Upper lobe of left lung (tissue), 6 donors: ENCODE measurements at regions not wholly inside any gene's neighbourhood (a gene's known extent, or its start where the extent isn't known, plus 50 kb on each side); places are given as distances from the start of the nearest gene placed in this dataset.

ENCODE experiments used
- ATAC-seq, 2 donors: fragments of 200-7000 bp; cut with Tn5 transposase; one replicate each; pipeline ENCODE4 v1.9.1; 2022; ENCODE audit warnings: mild to moderate bottlenecking in 2 of 2, moderate library complexity in 2 of 2; ENCODE audit not compliant: low FRiP score in 2 of 2
- DNase-seq, 2 donors: peaks; one replicate each; pipeline ENCODE4 v3.0.0-alpha.2; 2019 to 2020
- H3K27ac ChIP-seq, 4 donors: fragments of 200-600 bp; sonication (generic); one replicate each; pipeline ENCODE4 v1.5.1; 2016 to 2019
- H3K27me3 ChIP-seq, 4 donors: fragments of 200-600 bp; sonication (generic); one replicate each; pipeline ENCODE4 v1.5.1; 2017 to 2019
- H3K36me3 ChIP-seq, 4 donors: fragments of 200-600 bp; sonication (generic); one replicate each; pipeline ENCODE4 v1.5.1; 2016 to 2019
- H3K4me1 ChIP-seq, 4 donors: fragments of 200-600 bp; sonication (generic); one replicate each; pipeline ENCODE4 v1.5.1; 2018 to 2019
- H3K4me3 ChIP-seq, 4 donors: fragments of 200-600 bp; sonication (generic); one replicate each; pipeline ENCODE4 v1.5.1; 2017 to 2019; ENCODE audit warnings: mild to moderate bottlenecking in 2 of 4, moderate library complexity in 1 of 4
- H3K9me3 ChIP-seq, 4 donors: fragments of 200-600 bp; sonication (generic); one replicate each; pipeline ENCODE4 v1.5.1; 2018 to 2019
- EP300 ChIP-seq, 4 donors: sonication (generic); formaldehyde crosslinking; IDR thresholded peaks; one replicate each; pipeline ENCODE4 v1.5.1; 2017; ENCODE audit warnings: antibody characterized with exemption in 4 of 4, control low read depth in 2 of 4
- POLR2A ChIP-seq, 4 donors: fragments of 450-650 bp; IDR thresholded peaks; one replicate each; pipeline ENCODE4 v1.5.1; 2016 to 2017; ENCODE audit warnings: antibody characterized with exemption in 4 of 4, mild to moderate bottlenecking in 2 of 4
- POLR2AphosphoS5 ChIP-seq, 2 donors: sonication (generic); formaldehyde crosslinking; IDR thresholded peaks; one replicate each; pipeline ENCODE4 v1.5.1; 2017; ENCODE audit warnings: antibody characterized with exemption in 2 of 2
- WGBS, 2 donors: methylation state at CpG; one replicate each; pipeline ENCODE4 v1.1.5; 2017 to 2018; 5-methylcytosine and 5-hydroxymethylcytosine counted together
- TF ChIP-seq, protein P1 (sequence below), 6 experiments: fragments of 450-650 bp in 4 of 6; fragments of 200-600 bp in 2 of 6; sonication (generic) in 2 of 6; IDR thresholded peaks; one replicate each; pipeline ENCODE4 v1.5.1; 2016 to 2019; ENCODE audit warnings: antibody characterized with exemption in 6 of 6
- donor health status: DM: no; HTN: no; CAD: no; lungs with moderate emphysema.
- donor health status: DM: no; HTN: yes; CAD: no; lungs with severe emphysema.

DNA sequence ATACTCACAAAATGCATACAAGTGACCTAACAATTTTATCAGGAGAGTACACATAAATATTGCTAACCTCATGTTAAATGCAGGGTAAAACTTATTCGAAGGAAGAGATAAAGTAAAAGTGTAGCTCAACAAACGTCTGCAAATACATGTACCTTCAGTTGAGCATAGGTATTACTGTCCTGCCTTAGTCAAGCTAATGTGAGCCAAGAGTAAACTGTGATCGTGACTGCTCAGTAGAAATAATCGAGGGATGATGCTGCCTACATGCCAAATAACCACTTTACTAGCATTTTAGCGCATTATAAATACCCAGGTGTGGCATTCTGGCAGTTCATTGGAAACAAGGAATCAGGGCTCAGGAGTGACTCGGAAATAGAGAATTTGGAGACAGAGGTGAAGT lies 779.5 kb downstream of the SOCS6 start:
- 61 to 64% methylated on average over 6 of the region's 6 CpGs for WGBS, 2 donors
- Histone ChIP-seq H3K36me3 (no peaks in the 10 kb centered on the region), H3K27me3 (no peaks in the 10 kb centered on the region), H3K4me3 (no peak overlapping the region), H3K4me1 (no peaks in the 10 kb centered on the region), H3K27ac (no peak overlapping the region), H3K9me3 (no peaks in the 10 kb centered on the region)
- no peak for DNase-seq
- TF ChIP-seq, protein P1, sequence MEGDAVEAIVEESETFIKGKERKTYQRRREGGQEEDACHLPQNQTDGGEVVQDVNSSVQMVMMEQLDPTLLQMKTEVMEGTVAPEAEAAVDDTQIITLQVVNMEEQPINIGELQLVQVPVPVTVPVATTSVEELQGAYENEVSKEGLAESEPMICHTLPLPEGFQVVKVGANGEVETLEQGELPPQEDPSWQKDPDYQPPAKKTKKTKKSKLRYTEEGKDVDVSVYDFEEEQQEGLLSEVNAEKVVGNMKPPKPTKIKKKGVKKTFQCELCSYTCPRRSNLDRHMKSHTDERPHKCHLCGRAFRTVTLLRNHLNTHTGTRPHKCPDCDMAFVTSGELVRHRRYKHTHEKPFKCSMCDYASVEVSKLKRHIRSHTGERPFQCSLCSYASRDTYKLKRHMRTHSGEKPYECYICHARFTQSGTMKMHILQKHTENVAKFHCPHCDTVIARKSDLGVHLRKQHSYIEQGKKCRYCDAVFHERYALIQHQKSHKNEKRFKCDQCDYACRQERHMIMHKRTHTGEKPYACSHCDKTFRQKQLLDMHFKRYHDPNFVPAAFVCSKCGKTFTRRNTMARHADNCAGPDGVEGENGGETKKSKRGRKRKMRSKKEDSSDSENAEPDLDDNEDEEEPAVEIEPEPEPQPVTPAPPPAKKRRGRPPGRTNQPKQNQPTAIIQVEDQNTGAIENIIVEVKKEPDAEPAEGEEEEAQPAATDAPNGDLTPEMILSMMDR (IDR thresholded peaks at IDR 0.05) = no peak
- TF ChIP-seq EP300 (IDR thresholded peaks at IDR 0.05) (no peak), POLR2AphosphoS5 (IDR thresholded peaks at IDR 0.05) (no peak), POLR2A (IDR thresholded peaks at IDR 0.05) (no peak)
- ATAC-seq = no peak

- no peaks in the 10 kb centered on the region for H3K36me3 ChIP-seq
- H3K27ac ChIP-seq = no peak overlapping the region
- ATAC-seq = no peak
- DNase-seq = no peak
- WGBS, 2 donors = 85 to 86% methylated on average over 1 of the region's 1 CpG
- no peak overlapping the region for H3K4me3 ChIP-seq
- no peaks in the 10 kb centered on the region for H3K27me3 ChIP-seq
- no peaks in the 10 kb centered on the region for H3K4me1 ChIP-seq
- H3K9me3 ChIP-seq = no peaks in the 10 kb centered on the region
- no peak for TF ChIP-seq EP300 (IDR thresholded peaks at IDR 0.05)
- TF ChIP-seq POLR2AphosphoS5 (IDR thresholded peaks at IDR 0.05) = no peak
- TF ChIP-seq, protein P1 (IDR thresholded peaks at IDR 0.05) = no peak
- TF ChIP-seq POLR2A (IDR thresholded peaks at IDR 0.05) = no peak
Observed at GRCh38 chr18:71049893-71050292, 761.0 kb downstream of the SOCS6 start.

DNA sequence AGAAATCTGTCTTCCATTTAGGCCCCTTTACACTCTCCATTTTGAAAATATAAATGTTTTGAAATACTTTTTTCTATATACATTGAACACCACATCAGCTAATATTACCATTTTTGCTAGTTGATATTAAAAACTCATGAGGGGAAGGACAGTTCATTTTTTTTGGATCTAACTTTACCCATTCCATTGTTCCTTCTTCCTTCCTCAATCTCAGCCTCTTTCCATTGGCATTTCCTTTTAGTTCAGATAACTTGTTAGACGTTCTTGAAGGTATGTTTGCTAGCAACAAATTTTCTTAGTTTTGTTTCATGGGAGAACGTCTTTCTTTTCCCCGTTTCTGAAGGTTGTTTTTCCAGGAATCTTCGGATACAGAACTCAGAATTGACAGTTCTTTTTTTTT lies 759.0 kb downstream of the SOCS6 start:
- H3K27ac ChIP-seq = no peak overlapping the region

GRCh38 chr18:71045331-71046065 lies 756.7 kb downstream of the SOCS6 start:
- DNase-seq = no peak
- no peaks in the 10 kb centered on the region for H3K36me3 ChIP-seq
- ATAC-seq = no peak
- no peaks in the 10 kb centered on the region for H3K27me3 ChIP-seq
- no peaks in the 10 kb centered on the region for H3K4me1 ChIP-seq
- TF ChIP-seq EP300 (IDR thresholded peaks at IDR 0.05) = no peak
- TF ChIP-seq, protein P1 (IDR thresholded peaks at IDR 0.05) = no peak
- no peak for TF ChIP-seq POLR2AphosphoS5 (IDR thresholded peaks at IDR 0.05)
- H3K27ac ChIP-seq = no peak overlapping the region
- no peak overlapping the region for H3K4me3 ChIP-seq
- no peaks in the 10 kb centered on the region for H3K9me3 ChIP-seq
- WGBS, 2 donors = 0 to 3% methylated on average over 1 of the region's 1 CpG

More for the DNA sequence above, 759.0 kb downstream of the SOCS6 start:
- Histone ChIP-seq H3K36me3 (no peaks in the 10 kb centered on the region), H3K4me1 (no peaks in the 10 kb centered on the region), H3K27me3 (no peaks in the 10 kb centered on the region), H3K4me3 (no peak overlapping the region), H3K9me3 (no peaks in the 10 kb centered on the region)
- no peak for DNase-seq
- WGBS, 2 donors = 41 to 54% methylated on average over 4 of the region's 4 CpGs
- TF ChIP-seq, protein P1 (IDR thresholded peaks at IDR 0.05) = no peak
- TF ChIP-seq POLR2AphosphoS5 (IDR thresholded peaks at IDR 0.05) = no peak
- TF ChIP-seq POLR2A (IDR thresholded peaks at IDR 0.05) = no peak
- no peak for TF ChIP-seq EP300 (IDR thresholded peaks at IDR 0.05)
- ATAC-seq = no peak

- H3K36me3 ChIP-seq = no peaks in the 10 kb centered on the region
- TF ChIP-seq POLR2A (IDR thresholded peaks at IDR 0.05) (no peak), EP300 (IDR thresholded peaks at IDR 0.05) (no peak), POLR2AphosphoS5 (IDR thresholded peaks at IDR 0.05) (no peak)
- TF ChIP-seq, protein P1 (IDR thresholded peaks at IDR 0.05) = no peak
- no peaks in the 10 kb centered on the region for H3K4me1 ChIP-seq
- no peak overlapping the region for H3K27ac ChIP-seq
- ATAC-seq (no peak), DNase-seq (no peak)
- 70 to 74% methylated on average over 4 of the region's 4 CpGs for WGBS, 2 donors
- H3K4me3 ChIP-seq = no peak overlapping the region
- H3K9me3 ChIP-seq = no peaks in the 10 kb centered on the region
- no peaks in the 10 kb centered on the region for H3K27me3 ChIP-seq
Observed at GRCh38 chr18:71040161-71040560, 751.3 kb downstream of the SOCS6 start.
